ENCODE measurements at regions not wholly inside any gene's neighbourhood (a gene's known extent, or its start where the extent isn't known, plus 50 kb on each side); places are given as distances from the start of the nearest gene placed in this dataset.

- H3K27me3 Mint-ChIP-seq (ENCODE audit: unreplicated experiment) = peaks cover 14% of the 10 kb centered on the region
- H3K9me3 Mint-ChIP-seq (ENCODE audit: unreplicated experiment) = peaks cover 22% of the 10 kb centered on the region
- peaks cover 3% of the 10 kb centered on the region for H3K36me3 Mint-ChIP-seq (ENCODE audit: unreplicated experiment)
- DNase-seq = no peak
- peaks cover 51% of the 10 kb centered on the region for H3K4me1 Mint-ChIP-seq (ENCODE audit: low read depth, unreplicated experiment)
- peak overlapping the region; percentile 30 for H3K4me3 Mint-ChIP-seq (ENCODE audit: unreplicated experiment)
- no peak for TF ChIP-seq CTCF (IDR thresholded peaks at IDR 0.05; ENCODE audit: partially characterized antibody, unreplicated experiment)
- no peak overlapping the region for H3K27ac Mint-ChIP-seq (ENCODE audit: unreplicated experiment)
These were observed 115.1 kb upstream of the CACNA1A start for GRCh38 chr19:13621413-13621812.

- H3K4me1 Mint-ChIP-seq (ENCODE audit: low read depth, unreplicated experiment) = peaks cover 47% of the 10 kb centered on the region
- peak overlapping the region; percentile 12 for H3K4me3 Mint-ChIP-seq (ENCODE audit: unreplicated experiment)
- H3K36me3 Mint-ChIP-seq (ENCODE audit: unreplicated experiment) = peaks cover 3% of the 10 kb centered on the region
- peaks cover 21% of the 10 kb centered on the region for H3K9me3 Mint-ChIP-seq (ENCODE audit: unreplicated experiment)
- TF ChIP-seq CTCF (IDR thresholded peaks at IDR 0.05; ENCODE audit: partially characterized antibody, unreplicated experiment) = no peak
- peaks cover 11% of the 10 kb centered on the region for H3K27me3 Mint-ChIP-seq (ENCODE audit: unreplicated experiment)
- no peak for DNase-seq
- no peak overlapping the region for H3K27ac Mint-ChIP-seq (ENCODE audit: unreplicated experiment)
These were observed 112.9 kb upstream of the CACNA1A start for GRCh38 chr19:13619203-13619632.

- Mint-ChIP-seq H3K36me3 (ENCODE audit: unreplicated experiment) (no peaks in the 10 kb centered on the region), H3K9me3 (ENCODE audit: unreplicated experiment) (peaks cover 9% of the 10 kb centered on the region), H3K27me3 (ENCODE audit: unreplicated experiment) (peaks cover 8% of the 10 kb centered on the region), H3K27ac (ENCODE audit: unreplicated experiment) (peak overlapping the region; percentile 65), H3K4me1 (ENCODE audit: low read depth, unreplicated experiment) (peaks cover 34% of the 10 kb centered on the region), H3K4me3 (ENCODE audit: unreplicated experiment) (no peak overlapping the region)
- no peak for TF ChIP-seq CTCF (IDR thresholded peaks at IDR 0.05; ENCODE audit: partially characterized antibody, unreplicated experiment)
- no peak for DNase-seq
These were observed 109.6 kb upstream of the CACNA1A start for GRCh38 chr19:13615890-13616289.

- peak overlapping the region; percentile 15 for H3K27ac Mint-ChIP-seq (ENCODE audit: unreplicated experiment)
- peaks cover 31% of the 10 kb centered on the region for H3K4me1 Mint-ChIP-seq (ENCODE audit: low read depth, unreplicated experiment)
These were observed 107.2 kb upstream of the CACNA1A start for GRCh38 chr19:13613447-13613846.

GRCh38 chr19:13611596-13611995 lies 105.3 kb upstream of the CACNA1A start:
- Mint-ChIP-seq H3K36me3 (ENCODE audit: unreplicated experiment) (no peaks in the 10 kb centered on the region), H3K27ac (ENCODE audit: unreplicated experiment) (no peak overlapping the region), H3K9me3 (ENCODE audit: unreplicated experiment) (peaks cover 5% of the 10 kb centered on the region), H3K4me3 (ENCODE audit: unreplicated experiment) (no peak overlapping the region), H3K4me1 (ENCODE audit: low read depth, unreplicated experiment) (peaks cover 20% of the 10 kb centered on the region), H3K27me3 (ENCODE audit: unreplicated experiment) (no peaks in the 10 kb centered on the region)
- no peak for TF ChIP-seq CTCF (IDR thresholded peaks at IDR 0.05; ENCODE audit: partially characterized antibody, unreplicated experiment)
- no peak for DNase-seq

More at GRCh38 chr19:13613447-13613846, 107.2 kb upstream of the CACNA1A start:
- TF ChIP-seq CTCF (IDR thresholded peaks at IDR 0.05; ENCODE audit: partially characterized antibody, unreplicated experiment) = no peak
- H3K9me3 Mint-ChIP-seq (ENCODE audit: unreplicated experiment) = peaks cover 7% of the 10 kb centered on the region
- H3K27me3 Mint-ChIP-seq (ENCODE audit: unreplicated experiment) = peaks cover 4% of the 10 kb centered on the region
- H3K36me3 Mint-ChIP-seq (ENCODE audit: unreplicated experiment) = no peaks in the 10 kb centered on the region
- no peak for DNase-seq
- peak overlapping the region; percentile 2 for H3K4me3 Mint-ChIP-seq (ENCODE audit: unreplicated experiment)
